ENCODE measurements at regions not wholly inside any gene's neighbourhood (a gene's known extent, or its start where the extent isn't known, plus 50 kb on each side); places are given as distances from the start of the nearest gene placed in this dataset.

DNA sequence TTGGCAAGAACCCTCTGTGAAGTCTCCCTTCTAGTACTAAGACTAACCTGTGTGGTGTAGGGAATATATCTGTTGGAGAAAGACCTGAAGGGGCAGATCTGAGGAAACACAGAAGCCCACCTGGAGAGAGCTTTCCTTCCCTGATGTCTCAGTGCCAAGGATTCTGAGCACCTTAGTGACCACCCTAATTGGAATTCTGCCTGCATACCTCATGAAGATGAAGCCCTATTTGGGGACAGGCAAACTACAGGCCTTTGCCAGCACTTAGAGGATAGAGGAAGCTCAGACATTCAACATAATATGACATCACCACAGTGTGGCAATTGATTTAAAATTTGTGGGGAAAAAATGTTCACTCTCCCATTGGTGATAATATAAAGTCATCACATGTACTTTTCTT lies 766.2 kb upstream of the KIRREL3 start:
- Histone ChIP-seq H3K36me3 (replicated peaks in 1 of 2; ENCODE audit: control extremely low read depth in 1 of 2, control insufficient read depth in 1 of 2, extremely low read depth in 1 of 2, insufficient read depth in 2 of 2, low read length in 1 of 2) (no peaks in the 10 kb centered on the region), H3K79me2 (ENCODE audit: control insufficient read depth, insufficient read depth, low read length) (no peaks in the 10 kb centered on the region), H3K4me2 (replicated peaks; ENCODE audit: low read depth, low read length, poor library complexity, severe bottlenecking) (no peak overlapping the region), H3K27ac (ENCODE audit: low read length in 2 of 2) (no peak overlapping the region), H3K27me3 (replicated peaks in 1 of 4; ENCODE audit: control extremely low read depth in 1 of 4, control insufficient read depth in 3 of 4, insufficient read depth in 4 of 4, low read length in 3 of 4) (no peaks in the 10 kb centered on the region), H3K9me3 (ENCODE audit: control extremely low read depth in 1 of 3, control insufficient read depth in 2 of 3, insufficient read depth in 1 of 3, low read length in 2 of 3) (no peaks in the 10 kb centered on the region), H3K9ac (ENCODE audit: low read length) (no peak overlapping the region), H2AFZ (ENCODE audit: insufficient read depth, low read depth, low read length, poor library complexity, severe bottlenecking) (no peak overlapping the region), H3K4me1 (ENCODE audit: control insufficient read depth in 2 of 2, insufficient read depth in 2 of 2, low read length in 2 of 2) (no peaks in the 10 kb centered on the region), H4K20me1 (ENCODE audit: control insufficient read depth, insufficient read depth, low read length, poor library complexity, severe bottlenecking) (no peaks in the 10 kb centered on the region), H3K4me3 (ENCODE audit: control extremely low read depth in 1 of 5, extremely low read depth in 1 of 5, insufficient read depth in 1 of 5, low read depth in 2 of 5, low read length in 4 of 5) (no peak overlapping the region)
- no peaks in the 10 kb centered on the region for H3K9me3 Mint-ChIP-seq (ENCODE audit: insufficient read depth)
- ChIA-PET POLR2A (no interaction called here), CTCF (no interaction called here)
- intact Hi-C loops (cut with micrococcal nuclease) = no loop called here
- TF ChIP-seq, protein P1, sequence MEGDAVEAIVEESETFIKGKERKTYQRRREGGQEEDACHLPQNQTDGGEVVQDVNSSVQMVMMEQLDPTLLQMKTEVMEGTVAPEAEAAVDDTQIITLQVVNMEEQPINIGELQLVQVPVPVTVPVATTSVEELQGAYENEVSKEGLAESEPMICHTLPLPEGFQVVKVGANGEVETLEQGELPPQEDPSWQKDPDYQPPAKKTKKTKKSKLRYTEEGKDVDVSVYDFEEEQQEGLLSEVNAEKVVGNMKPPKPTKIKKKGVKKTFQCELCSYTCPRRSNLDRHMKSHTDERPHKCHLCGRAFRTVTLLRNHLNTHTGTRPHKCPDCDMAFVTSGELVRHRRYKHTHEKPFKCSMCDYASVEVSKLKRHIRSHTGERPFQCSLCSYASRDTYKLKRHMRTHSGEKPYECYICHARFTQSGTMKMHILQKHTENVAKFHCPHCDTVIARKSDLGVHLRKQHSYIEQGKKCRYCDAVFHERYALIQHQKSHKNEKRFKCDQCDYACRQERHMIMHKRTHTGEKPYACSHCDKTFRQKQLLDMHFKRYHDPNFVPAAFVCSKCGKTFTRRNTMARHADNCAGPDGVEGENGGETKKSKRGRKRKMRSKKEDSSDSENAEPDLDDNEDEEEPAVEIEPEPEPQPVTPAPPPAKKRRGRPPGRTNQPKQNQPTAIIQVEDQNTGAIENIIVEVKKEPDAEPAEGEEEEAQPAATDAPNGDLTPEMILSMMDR (IDR thresholded peaks at IDR 0.05) = no peak
- no peak for TF ChIP-seq EZH2 (IDR thresholded peaks at IDR 0.05; ENCODE audit: borderline replicate concordance, insufficient read depth, low read depth, low read length, poor library complexity, severe bottlenecking)
- H3K27me3 Mint-ChIP-seq = no peaks in the 10 kb centered on the region
- ATAC-seq (ENCODE audit: low read depth) (no peak), DNase-seq (no peak)
- no peak overlapping the region for H3K4me3 Mint-ChIP-seq
- H3K4me1 Mint-ChIP-seq = no peaks in the 10 kb centered on the region
- no peak overlapping the region for H3K27ac Mint-ChIP-seq

DNA sequence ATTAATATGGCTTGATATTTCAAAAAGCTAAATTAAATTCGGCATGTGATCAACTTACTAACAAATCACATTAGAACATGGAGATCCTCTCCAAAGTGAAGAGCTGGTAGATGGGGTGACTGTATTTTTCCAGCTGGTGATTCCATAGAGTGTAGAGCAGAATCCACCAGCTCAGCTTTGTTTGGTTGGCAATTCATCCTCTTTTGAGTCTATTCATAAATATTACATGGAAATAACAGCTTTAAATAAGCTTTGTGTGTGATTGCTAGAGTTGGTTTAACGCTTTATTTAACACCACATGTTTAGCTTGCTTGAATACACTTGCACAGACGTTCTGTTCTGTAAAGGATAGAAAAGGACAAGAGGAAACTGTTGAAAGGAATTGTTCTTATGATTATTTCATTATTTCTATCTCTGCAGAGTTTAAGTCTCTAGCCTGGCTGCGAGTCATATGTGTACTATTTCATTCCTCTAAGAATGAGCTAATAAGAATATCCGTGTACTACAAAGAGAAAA lies 738.3 kb upstream of the KIRREL3 start:
- no peaks in the 10 kb centered on the region for H3K4me1 ChIP-seq (ENCODE audit: control insufficient read depth in 2 of 2, insufficient read depth in 2 of 2, low read length in 2 of 2)
- no peaks in the 10 kb centered on the region for H4K20me1 ChIP-seq (ENCODE audit: control insufficient read depth, insufficient read depth, low read length, poor library complexity, severe bottlenecking)
- Mint-ChIP-seq H3K4me1 (no peaks in the 10 kb centered on the region), H3K4me3 (no peak overlapping the region), H3K27ac (no peak overlapping the region), H3K9me3 (ENCODE audit: insufficient read depth) (no peaks in the 10 kb centered on the region), H3K27me3 (no peaks in the 10 kb centered on the region)
- CTCF ChIA-PET = no interaction called here
- POLR2A ChIA-PET = no interaction called here
- H3K27me3 ChIP-seq (replicated peaks in 1 of 4; ENCODE audit: control extremely low read depth in 1 of 4, control insufficient read depth in 3 of 4, insufficient read depth in 4 of 4, low read length in 3 of 4) = no peaks in the 10 kb centered on the region
- H2AFZ ChIP-seq (ENCODE audit: insufficient read depth, low read depth, low read length, poor library complexity, severe bottlenecking) = no peak overlapping the region
- H3K79me2 ChIP-seq (ENCODE audit: control insufficient read depth, insufficient read depth, low read length) = no peaks in the 10 kb centered on the region
- H3K9ac ChIP-seq (ENCODE audit: low read length) = no peak overlapping the region
- intact Hi-C loops (cut with micrococcal nuclease) = no loop called here
- TF ChIP-seq, protein P1 (IDR thresholded peaks at IDR 0.05) = no peak
- TF ChIP-seq EZH2 (IDR thresholded peaks at IDR 0.05; ENCODE audit: borderline replicate concordance, insufficient read depth, low read depth, low read length, poor library complexity, severe bottlenecking) = no peak
- no CpG with 5 or more reads among the region's 5 CpGs for WGBS (ENCODE audit: insufficient coverage)
- ATAC-seq (ENCODE audit: low read depth) = no peak
- no peak overlapping the region for H3K4me3 ChIP-seq (ENCODE audit: control extremely low read depth in 1 of 5, extremely low read depth in 1 of 5, insufficient read depth in 1 of 5, low read depth in 2 of 5, low read length in 4 of 5)
- H3K36me3 ChIP-seq (replicated peaks in 1 of 2; ENCODE audit: control extremely low read depth in 1 of 2, control insufficient read depth in 1 of 2, extremely low read depth in 1 of 2, insufficient read depth in 2 of 2, low read length in 1 of 2) = no peaks in the 10 kb centered on the region
- DNase-seq = no peak
- no peaks in the 10 kb centered on the region for H3K9me3 ChIP-seq (ENCODE audit: control extremely low read depth in 1 of 3, control insufficient read depth in 2 of 3, insufficient read depth in 1 of 3, low read length in 2 of 3)
- no peak overlapping the region for H3K27ac ChIP-seq (ENCODE audit: low read length in 2 of 2)
- no peak overlapping the region for H3K4me2 ChIP-seq (replicated peaks; ENCODE audit: low read depth, low read length, poor library complexity, severe bottlenecking)

Data from B cell (primary cell).